Endodermal cell (in vitro differentiated cells): ENCODE measurements at regions not wholly inside any gene's neighbourhood (a gene's known extent, or its start where the extent isn't known, plus 50 kb on each side); places are given as distances from the start of the nearest gene placed in this dataset.

Source experiments
- DNase-seq: peaks from one replicate; pipeline ENCODE4 v3.0.0-alpha.2; 2017
- H3K27ac ChIP-seq: 2 replicates; pipeline ENCODE4 v1.5.1; 2013; ENCODE audit warnings: mild to moderate bottlenecking, low read depth, low read length, moderate library complexity
- H3K27me3 ChIP-seq: 2 replicates; pipeline ENCODE4 v1.6.1; 2013; ENCODE audit warnings: mild to moderate bottlenecking, low read length, moderate library complexity; ENCODE audit not compliant: insufficient read depth, control insufficient read depth, poor library complexity, severe bottlenecking
- H3K36me3 ChIP-seq: 2 replicates; pipeline ENCODE4 v1.7.0; 2013; ENCODE audit warnings: mild to moderate bottlenecking, low read length, moderate library complexity; ENCODE audit not compliant: control insufficient read depth, insufficient read depth
- H3K4me1 ChIP-seq: one replicate; pipeline ENCODE4 v1.7.0; 2013; ENCODE audit warnings: low read length; ENCODE audit not compliant: control insufficient read depth, insufficient read depth
- H3K4me3 ChIP-seq: 2 replicates; pipeline ENCODE4 v1.5.1; 2013; ENCODE audit warnings: mild to moderate bottlenecking, low read length, moderate library complexity
- H3K9ac ChIP-seq: 2 replicates; pipeline ENCODE4 v1.6.1; 2013; ENCODE audit warnings: mild to moderate bottlenecking, low read length, moderate library complexity; ENCODE audit not compliant: poor library complexity, severe bottlenecking; ENCODE audit errors: extremely low read depth
- H3K9me3 ChIP-seq: 2 replicates; pipeline ENCODE4 v1.6.1; 2013; ENCODE audit warnings: mild to moderate bottlenecking, low read length, moderate library complexity; ENCODE audit not compliant: control insufficient read depth
- H3K27ac Mint-ChIP-seq: 2 replicates; pipeline ENCODE4 v1.8.0; 2020; ENCODE audit warnings: mixed read lengths
- H3K27me3 Mint-ChIP-seq: 2 replicates; pipeline ENCODE4 v1.8.0; 2021; ENCODE audit warnings: mild to moderate bottlenecking, mixed read lengths; ENCODE audit not compliant: insufficient read depth
- H3K36me3 Mint-ChIP-seq: 2 replicates; pipeline ENCODE4 v1.8.0; 2020; ENCODE audit warnings: low read depth, mixed read lengths
- H3K4me1 Mint-ChIP-seq: 2 replicates; pipeline ENCODE4 v1.8.0; 2020; ENCODE audit warnings: mixed read lengths
- H3K4me3 Mint-ChIP-seq: 2 replicates; pipeline ENCODE4 v1.8.0; 2020; ENCODE audit warnings: mild to moderate bottlenecking, moderate library complexity, mixed read lengths
- H3K9me3 Mint-ChIP-seq: 2 replicates; pipeline ENCODE4 v1.8.0; 2020; ENCODE audit warnings: mild to moderate bottlenecking, mixed read lengths
- CTCF ChIP-seq: fragments of 200-600 bp; sonication (generic); conservative IDR thresholded peaks from 2 replicates; pipeline ENCODE4 v1.5.0; 2021; ENCODE audit warnings: antibody characterized with exemption, mild to moderate bottlenecking
- WGBS, 2 experiments: methylation state at CpG; one replicate each; pipeline versions ENCODE4 v1.1.5 to v1.1.7; 2013; ENCODE audit warnings: missing lambda C conversion rate in 2 of 2, mixed read lengths in 1 of 2; ENCODE audit not compliant: insufficient coverage in 1 of 2, insufficient read length in 1 of 2; 5-methylcytosine and 5-hydroxymethylcytosine counted together

- Mint-ChIP-seq H3K4me3 (no peak overlapping the region), H3K27ac (peak overlapping the region; percentile 33), H3K4me1 (peaks cover 13% of the 10 kb centered on the region), H3K36me3 (peaks cover 3% of the 10 kb centered on the region), H3K27me3 (peaks cover 2% of the 10 kb centered on the region), H3K9me3 (peaks cover 11% of the 10 kb centered on the region)
- peak; percentile 81 for DNase-seq
- Histone ChIP-seq H3K4me3 (no peak overlapping the region), H3K36me3 (no peaks in the 10 kb centered on the region), H3K9me3 (no peaks in the 10 kb centered on the region), H3K27me3 (no peaks in the 10 kb centered on the region), H3K9ac (no peak overlapping the region), H3K4me1 (peaks cover 6% of the 10 kb centered on the region), H3K27ac (no peak overlapping the region)
- 56 to 71% methylated on average over 10 to 14 of the region's 14 CpGs for WGBS, 2 experiments
- peak; percentile 12 for TF ChIP-seq CTCF
These were observed 129.0 kb downstream of the SNX18 start for GRCh38 chr5:54646356-54647101.

GRCh38 chr5:54645882-54646355 lies 128.4 kb downstream of the SNX18 start:
- Mint-ChIP-seq H3K4me1 (peaks cover 13% of the 10 kb centered on the region), H3K27me3 (peaks cover 2% of the 10 kb centered on the region), H3K4me3 (no peak overlapping the region), H3K9me3 (peaks cover 11% of the 10 kb centered on the region), H3K27ac (no peak overlapping the region), H3K36me3 (peaks cover 3% of the 10 kb centered on the region)
- Histone ChIP-seq H3K4me1 (peaks cover 6% of the 10 kb centered on the region), H3K27ac (no peak overlapping the region), H3K4me3 (no peak overlapping the region), H3K9me3 (no peaks in the 10 kb centered on the region), H3K9ac (no peak overlapping the region), H3K36me3 (no peaks in the 10 kb centered on the region), H3K27me3 (no peaks in the 10 kb centered on the region)
- TF ChIP-seq CTCF = no peak
- no peak for DNase-seq
- WGBS, 2 experiments = 86 to 100% methylated on average over 1 to 2 of the region's 2 CpGs

- H3K4me3 Mint-ChIP-seq = no peak overlapping the region
- H3K9ac ChIP-seq = no peak overlapping the region
- DNase-seq = no peak
- no peak overlapping the region for H3K27ac Mint-ChIP-seq
- H3K36me3 ChIP-seq = no peaks in the 10 kb centered on the region
- peaks cover 3% of the 10 kb centered on the region for H3K36me3 Mint-ChIP-seq
- H3K4me1 Mint-ChIP-seq = peaks cover 17% of the 10 kb centered on the region
- H3K4me3 ChIP-seq = no peak overlapping the region
- WGBS, 2 experiments = 95 to 100% methylated on average over 3 to 4 of the region's 4 CpGs
- H3K4me1 ChIP-seq = peaks cover 6% of the 10 kb centered on the region
- no peaks in the 10 kb centered on the region for H3K9me3 ChIP-seq
- no peaks in the 10 kb centered on the region for H3K27me3 ChIP-seq
- peaks cover 2% of the 10 kb centered on the region for H3K27me3 Mint-ChIP-seq
- H3K27ac ChIP-seq = no peak overlapping the region
- TF ChIP-seq CTCF = no peak
- peaks cover 8% of the 10 kb centered on the region for H3K9me3 Mint-ChIP-seq
These were observed 126.7 kb downstream of the SNX18 start for GRCh38 chr5:54644226-54644625.
